ENCODE measurements at regions not wholly inside any gene's neighbourhood (a gene's known extent, or its start where the extent isn't known, plus 50 kb on each side); places are given as distances from the start of the nearest gene placed in this dataset.
"Not testable (repeated sequence)": the region's sequence is repeated elsewhere in the genome, so short reads cannot be mapped to it uniquely, and the experiment has no call there.

DNA sequence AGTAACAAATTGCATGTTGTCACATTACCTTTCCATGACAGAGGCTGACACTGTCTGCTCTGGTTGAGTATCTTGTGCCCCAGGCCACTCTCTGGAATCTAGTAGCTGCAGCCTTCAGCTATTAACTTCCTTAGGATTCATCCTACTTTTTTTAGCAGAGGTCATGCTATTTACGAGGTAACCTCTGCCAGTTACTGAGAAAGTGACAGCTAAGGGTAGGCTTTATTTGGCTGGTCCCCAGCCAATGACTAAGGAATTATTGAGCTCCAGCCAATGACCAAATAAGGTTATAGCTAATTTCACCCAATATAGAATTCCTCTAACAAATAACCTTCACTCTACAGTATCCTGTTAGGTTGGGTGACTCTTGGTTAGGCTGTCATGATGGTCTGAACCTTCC lies 1361.7 kb downstream of the XPNPEP1 start:
- TF ChIP-seq, protein P1, sequence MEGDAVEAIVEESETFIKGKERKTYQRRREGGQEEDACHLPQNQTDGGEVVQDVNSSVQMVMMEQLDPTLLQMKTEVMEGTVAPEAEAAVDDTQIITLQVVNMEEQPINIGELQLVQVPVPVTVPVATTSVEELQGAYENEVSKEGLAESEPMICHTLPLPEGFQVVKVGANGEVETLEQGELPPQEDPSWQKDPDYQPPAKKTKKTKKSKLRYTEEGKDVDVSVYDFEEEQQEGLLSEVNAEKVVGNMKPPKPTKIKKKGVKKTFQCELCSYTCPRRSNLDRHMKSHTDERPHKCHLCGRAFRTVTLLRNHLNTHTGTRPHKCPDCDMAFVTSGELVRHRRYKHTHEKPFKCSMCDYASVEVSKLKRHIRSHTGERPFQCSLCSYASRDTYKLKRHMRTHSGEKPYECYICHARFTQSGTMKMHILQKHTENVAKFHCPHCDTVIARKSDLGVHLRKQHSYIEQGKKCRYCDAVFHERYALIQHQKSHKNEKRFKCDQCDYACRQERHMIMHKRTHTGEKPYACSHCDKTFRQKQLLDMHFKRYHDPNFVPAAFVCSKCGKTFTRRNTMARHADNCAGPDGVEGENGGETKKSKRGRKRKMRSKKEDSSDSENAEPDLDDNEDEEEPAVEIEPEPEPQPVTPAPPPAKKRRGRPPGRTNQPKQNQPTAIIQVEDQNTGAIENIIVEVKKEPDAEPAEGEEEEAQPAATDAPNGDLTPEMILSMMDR (IDR thresholded peaks at IDR 0.05; ENCODE audit: borderline replicate concordance, insufficient read depth, low read depth, low read length), result no peak
- no peak overlapping the region for H3K4me3 ChIP-seq (ENCODE audit: low read depth, low read length)

DNA sequence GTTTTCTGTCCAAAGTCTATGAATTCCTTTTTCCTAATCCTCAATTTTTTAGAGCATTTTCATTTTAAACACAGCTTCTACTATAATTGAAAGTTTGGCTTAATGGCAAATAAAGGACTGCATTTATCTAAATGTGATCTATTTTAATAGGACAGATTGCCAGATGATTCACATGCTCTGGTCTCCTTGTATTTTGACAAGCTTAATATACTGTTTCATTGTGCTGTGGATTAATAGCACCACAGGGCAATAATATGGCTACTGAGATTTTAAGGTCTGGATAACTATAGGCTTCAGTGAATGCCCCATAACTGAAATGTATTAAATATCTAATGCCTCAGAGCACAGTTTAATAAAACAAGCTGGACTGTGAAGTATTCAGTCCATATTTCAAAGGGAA lies 1362.8 kb downstream of the XPNPEP1 start:
- H3K4me3 ChIP-seq (ENCODE audit: low read depth, low read length), result no peak overlapping the region

DNA sequence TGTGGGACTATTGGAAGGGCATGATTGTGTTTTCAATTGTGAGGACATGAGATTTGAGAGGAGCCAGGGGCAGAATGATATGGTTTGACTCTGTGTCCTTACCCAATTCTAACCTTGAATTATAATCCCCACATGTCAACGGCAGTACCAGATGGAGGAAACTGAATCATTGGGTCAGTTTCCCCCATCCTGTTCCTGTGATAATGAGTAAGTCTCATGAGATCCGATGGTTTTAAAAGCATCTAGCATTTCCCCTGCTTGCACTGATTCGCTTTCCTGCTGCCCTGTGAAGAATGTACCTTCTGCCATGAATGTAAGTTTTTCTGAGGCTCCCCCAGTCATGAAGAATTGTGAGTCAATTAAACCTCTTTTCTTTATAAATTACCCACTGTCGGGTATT lies 1367.1 kb downstream of the XPNPEP1 start:
- TF ChIP-seq, protein P1 (IDR thresholded peaks at IDR 0.05; ENCODE audit: borderline replicate concordance, insufficient read depth, low read depth, low read length), result no peak
- H3K4me3 ChIP-seq (ENCODE audit: low read depth, low read length), result no peak overlapping the region

More for the DNA sequence above, 1362.8 kb downstream of the XPNPEP1 start:
- TF ChIP-seq, protein P1 (IDR thresholded peaks at IDR 0.05; ENCODE audit: borderline replicate concordance, insufficient read depth, low read depth, low read length), result no peak

DNA sequence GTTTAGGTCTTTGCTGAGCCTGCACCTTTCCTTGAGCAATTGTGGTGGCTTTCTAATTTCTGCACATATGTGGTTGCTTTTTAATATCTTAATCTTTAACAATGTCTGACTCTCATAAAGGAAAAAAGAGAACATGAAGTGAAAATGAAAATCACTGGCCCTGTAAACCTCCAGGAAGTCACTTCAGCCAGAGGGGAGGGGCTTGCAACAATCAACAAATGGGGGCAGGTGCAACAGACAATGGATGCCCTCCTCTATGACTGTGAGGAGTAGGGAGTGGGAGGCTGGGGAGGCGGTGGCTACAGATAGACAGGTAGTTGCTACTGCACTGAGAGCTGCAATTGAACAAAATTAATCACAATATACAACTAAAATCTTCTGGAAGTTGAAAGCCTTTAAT lies 1377.4 kb downstream of the XPNPEP1 start:
- TF ChIP-seq, protein P1 (IDR thresholded peaks at IDR 0.05; ENCODE audit: borderline replicate concordance, insufficient read depth, low read depth, low read length), result no peak
- no peak overlapping the region for H3K4me3 ChIP-seq (ENCODE audit: low read depth, low read length)

DNA sequence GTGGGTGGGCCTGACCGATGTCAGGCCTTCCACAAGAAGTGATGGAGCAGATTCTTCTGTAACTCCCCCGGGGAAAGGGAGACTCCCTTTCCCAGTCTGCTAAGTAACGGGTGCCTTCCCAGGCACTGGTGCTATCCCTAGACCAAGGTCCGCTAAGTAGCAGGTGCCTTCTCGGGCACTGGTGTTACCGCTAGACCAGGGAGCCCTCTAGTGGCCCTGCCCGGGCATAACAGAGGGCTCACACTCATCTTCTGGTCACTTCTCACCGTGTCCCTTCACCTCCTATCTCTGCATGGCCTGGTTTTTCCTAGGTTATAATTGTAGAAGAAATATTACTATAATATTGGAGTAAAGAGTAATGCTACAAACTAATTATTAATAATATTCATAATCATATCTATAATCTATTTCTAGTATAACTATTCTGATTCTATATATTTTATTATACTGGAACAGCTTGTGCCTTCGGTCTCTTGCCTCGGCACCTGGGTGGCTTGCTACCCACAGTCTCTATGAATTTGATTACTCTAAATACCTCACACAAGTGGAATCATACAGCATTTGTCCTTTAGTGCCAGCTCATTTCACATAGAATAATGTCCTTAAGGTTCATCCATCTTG lies 1378.7 kb downstream of the XPNPEP1 start:
- TF ChIP-seq, protein P1 (IDR thresholded peaks at IDR 0.05; ENCODE audit: borderline replicate concordance, insufficient read depth, low read depth, low read length), result peak; percentile 94
- no peak overlapping the region for H3K4me3 ChIP-seq (ENCODE audit: low read depth, low read length)

DNA sequence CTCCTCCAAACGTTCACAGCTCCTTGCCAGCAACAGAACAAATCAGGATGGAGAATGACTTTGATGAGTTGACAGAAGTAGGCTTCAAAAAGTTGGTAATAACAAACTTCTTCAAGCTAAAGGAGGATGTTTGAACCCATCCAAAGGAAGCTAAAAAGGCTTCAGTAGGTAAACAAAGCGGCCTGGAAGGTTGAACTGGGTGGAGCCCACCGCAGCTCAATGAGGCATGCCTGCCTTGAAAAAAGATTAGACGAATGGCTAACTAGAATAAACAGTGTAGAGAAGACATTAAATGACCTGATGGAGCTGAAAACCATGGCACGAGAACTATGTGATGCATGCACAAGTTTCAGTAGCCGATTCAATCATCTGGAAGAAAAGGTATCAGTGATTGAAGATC lies 1369.0 kb upstream of the SORCS1 start:
- not testable (repeated sequence) for H3K4me3 ChIP-seq (ENCODE audit: low read depth, low read length)

DNA sequence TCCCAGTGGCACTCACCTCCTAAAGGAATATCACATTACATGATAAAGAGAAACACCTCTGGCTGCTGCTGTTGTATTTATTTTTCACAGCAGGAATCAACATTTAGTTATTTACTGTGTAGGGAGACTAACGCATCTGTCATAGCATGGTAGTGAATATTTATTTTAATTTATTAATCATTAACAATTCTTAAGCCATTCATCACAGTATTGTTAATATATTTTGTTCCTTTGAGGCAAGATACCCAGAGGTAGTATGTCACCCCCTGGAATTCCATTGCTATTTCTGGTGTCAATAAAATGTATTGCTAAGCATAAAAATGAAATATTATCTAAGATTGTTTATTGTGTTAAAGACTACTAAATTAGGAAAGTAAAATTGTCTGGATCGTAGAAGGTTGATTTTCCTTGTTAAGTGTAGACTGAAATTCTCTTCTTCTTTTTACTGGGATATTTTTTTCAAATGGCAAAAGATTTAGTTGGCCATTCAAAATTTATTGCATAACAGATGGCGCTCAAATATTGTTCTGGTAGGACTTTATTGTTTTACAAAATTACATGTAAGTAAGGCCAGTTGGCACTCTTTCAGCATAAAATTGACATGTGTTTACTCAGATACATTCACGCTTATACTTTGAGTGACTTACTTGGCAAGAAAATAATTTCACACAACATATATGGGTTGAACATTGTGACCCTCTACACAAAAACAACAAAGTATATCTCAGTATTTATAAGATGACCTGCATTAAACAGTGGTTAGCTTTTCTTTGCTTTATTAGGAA lies 1358.7 kb upstream of the SORCS1 start:
- no peak overlapping the region for H3K4me3 ChIP-seq (ENCODE audit: low read depth, low read length)
- TF ChIP-seq, protein P1 (IDR thresholded peaks at IDR 0.05; ENCODE audit: borderline replicate concordance, insufficient read depth, low read depth, low read length), result no peak
